GM21390 (cell line): ENCODE measurements at regions not wholly inside any gene's neighbourhood (a gene's known extent, or its start where the extent isn't known, plus 50 kb on each side); places are given as distances from the start of the nearest gene placed in this dataset.

Source experiments
- ATAC-seq: cut with Tn5 transposase; IDR thresholded peaks from one replicate; pipeline ENCODE4 v1.9.1; 2021; ENCODE audit not compliant: unreplicated experiment

DNA sequence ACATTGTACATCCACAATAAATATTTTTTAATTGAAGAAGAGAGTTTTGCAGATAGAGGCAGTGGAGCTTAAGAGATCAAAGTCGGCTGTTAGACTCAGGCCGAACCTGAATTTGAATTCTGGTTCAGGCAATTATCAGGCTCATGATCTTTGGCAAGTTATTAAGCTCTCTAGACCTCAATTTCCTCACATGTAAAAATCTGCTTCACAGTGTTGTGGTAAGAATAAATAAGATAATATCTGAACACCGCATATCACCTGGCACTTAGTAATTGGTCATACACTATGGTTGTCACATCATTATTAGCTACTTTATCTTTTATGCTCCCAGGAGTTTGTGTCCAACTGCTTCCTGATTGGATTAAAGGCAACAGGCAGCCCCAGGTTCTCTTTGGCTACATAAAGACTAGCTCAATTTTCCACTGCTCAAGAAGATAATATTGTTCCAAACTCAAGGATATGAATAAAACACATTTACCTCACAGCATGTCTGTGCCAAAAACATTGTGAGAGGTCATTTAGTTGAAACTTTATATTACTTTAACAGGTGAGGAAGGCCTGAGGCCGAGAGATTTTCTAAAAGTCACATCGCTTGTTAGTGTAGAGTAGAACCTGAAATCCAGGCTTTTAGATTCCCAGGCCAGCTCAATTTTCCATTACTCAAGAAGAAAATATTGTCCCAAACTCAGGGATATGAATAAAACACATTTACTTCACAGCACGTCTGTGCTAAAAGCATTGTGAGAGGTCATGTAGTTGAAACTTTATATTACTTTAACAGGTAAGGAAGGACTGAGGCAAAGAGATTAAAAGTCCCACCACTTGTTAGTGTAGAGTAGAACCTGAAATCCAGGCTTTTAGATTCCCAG is 289.2 kb upstream of the PTGER4 start:
- ATAC-seq, result no peak

DNA sequence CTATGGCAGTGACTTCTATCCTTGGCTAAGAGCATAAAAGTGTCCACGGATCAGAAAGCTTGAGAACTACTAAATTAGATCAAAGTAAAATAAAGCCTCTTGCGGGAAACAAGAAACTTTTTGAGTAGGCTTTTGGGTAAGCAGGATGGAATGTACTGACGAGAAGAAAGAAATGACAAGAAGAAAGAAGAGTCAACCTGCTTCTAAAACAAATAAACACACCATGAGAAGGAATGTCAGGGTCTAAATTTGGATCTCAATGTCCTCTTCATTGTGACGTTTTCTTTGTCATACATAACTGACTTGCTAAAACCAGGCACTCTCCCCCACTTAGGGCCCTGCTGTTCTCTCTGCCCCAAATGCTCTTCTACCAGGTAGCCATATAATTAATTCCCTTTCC is 290.1 kb upstream of the PTGER4 start:
- no peak for ATAC-seq

DNA sequence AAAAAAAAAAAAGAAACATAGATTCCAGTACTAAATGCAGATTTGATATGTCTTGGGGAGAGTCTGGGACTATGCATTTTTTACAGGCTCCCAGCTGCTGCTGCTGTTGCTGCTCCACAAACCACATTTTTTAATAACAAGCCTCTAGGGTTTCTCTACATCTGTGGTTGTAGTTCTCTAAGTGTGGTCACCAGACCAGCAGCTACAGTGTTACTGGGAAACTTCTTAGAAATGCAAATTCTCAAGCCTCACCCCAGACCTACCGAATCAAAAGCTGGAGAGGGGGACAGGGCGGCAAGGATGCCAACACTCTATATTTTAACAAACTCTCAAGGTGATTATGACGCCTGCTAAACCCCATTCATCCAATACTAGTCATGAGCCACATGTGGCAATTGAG is 293.4 kb upstream of the PTGER4 start:
- ATAC-seq, result peak; percentile 85

DNA sequence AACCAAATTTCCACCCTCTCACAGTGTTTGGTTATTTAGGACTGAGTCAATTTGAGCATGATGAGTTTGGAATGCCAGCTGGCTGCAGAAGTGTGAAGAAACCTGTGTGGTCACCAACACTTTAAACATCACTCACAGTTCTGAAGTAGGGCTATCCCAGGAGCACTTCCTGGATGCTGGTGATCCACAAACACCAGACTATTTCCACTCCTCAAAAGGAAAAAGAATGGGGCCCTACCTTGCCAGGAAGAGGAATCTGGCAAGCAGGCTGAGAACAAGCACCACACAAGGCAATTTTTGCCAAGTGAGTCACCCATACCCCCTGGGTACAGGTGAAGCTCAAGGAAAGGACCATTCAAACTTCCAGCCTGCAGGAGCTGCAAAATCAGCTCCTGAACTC is 294.2 kb upstream of the PTGER4 start:
- ATAC-seq, result no peak

DNA sequence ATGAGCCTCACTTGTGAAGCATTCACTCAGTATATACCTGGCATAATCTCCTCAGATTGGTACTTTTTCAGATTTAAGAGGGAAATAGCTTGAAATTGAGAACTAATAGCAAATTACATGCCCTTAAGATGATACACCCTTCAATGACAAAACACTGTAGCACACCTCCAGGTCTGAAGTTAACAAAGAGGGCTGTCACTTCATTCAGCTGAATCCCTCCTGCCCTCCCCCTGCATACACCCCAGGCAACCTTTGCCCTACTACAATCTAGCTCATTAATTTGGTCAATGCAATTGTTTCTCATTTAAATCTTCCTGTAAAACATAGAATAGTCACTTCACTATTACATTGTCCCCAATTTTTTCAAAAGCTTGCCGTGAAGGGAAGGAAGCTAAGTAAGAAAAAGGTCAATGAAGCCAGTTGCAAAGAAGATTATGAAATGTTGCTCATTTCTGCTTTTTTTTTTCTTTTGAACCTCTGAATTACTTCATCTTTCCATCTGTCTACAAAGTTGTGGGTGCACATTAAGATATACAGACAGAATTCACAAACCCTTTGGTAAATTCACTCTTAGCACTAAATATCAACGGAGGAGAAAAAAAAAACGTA is 294.8 kb upstream of the PTGER4 start:
- no peak for ATAC-seq

GRCh38 chr5:40383749-40384651 is 295.7 kb upstream of the PTGER4 start:
- ATAC-seq, result peak; percentile 33

DNA sequence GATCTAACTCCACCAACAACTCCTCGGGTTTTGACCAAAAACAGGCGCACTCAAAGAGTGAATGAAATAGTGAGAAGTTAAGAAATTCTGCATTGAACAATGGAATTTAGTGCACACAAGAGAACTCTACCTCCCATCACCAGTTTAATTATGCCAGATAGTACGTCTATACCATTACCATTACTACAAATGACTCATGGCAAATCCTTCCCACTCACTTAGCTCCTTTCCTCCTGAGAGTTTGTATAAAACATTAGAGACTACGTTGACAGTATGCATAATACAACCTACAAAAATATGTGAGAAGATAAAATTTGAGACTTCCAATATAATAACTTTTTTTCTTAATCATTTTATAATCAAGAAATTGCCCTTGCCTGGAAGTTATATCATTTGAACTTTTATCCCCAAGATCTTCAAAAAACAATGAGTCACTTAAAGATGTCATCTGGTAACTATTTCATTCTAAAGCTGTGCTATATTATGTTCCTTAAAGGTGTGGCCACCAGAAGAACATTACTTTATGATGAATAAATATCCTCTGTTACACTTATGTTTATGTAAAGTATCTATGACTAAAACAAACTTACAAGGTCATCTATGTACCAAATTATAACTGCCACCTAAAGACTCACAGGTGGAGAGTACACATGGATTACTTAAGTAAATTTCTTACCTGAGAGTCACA is 297.9 kb upstream of the PTGER4 start:
- ATAC-seq, result no peak

GRCh38 chr5:40381016-40381415 is 298.7 kb upstream of the PTGER4 start:
- no peak for ATAC-seq

- peak; percentile 75 for ATAC-seq
Measured at GRCh38 chr5:40378396-40379177, 301.1 kb upstream of the PTGER4 start.

DNA sequence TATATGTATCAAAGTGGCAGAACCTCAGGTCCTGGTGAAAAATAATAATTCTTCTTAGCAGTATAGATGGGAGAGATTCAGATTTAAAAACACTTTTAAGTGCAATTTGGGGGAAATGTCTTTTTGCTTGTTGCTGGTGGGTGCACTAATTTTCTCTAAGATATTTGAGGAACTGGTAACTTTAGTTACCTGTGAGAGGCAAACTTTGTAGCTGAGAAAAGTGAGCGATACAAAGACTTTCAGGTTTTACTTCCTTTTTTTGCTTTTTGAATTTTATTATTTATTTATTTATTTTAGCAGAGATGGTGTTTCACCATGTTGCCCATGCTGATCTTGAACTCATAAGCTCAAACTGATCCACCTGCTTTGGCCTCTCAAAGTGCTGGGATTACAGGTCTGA is 303.1 kb upstream of the PTGER4 start:
- peak; percentile 58 for ATAC-seq

- no peak for ATAC-seq
Measured at GRCh38 chr5:40374853-40375252, 304.9 kb upstream of the PTGER4 start.

DNA sequence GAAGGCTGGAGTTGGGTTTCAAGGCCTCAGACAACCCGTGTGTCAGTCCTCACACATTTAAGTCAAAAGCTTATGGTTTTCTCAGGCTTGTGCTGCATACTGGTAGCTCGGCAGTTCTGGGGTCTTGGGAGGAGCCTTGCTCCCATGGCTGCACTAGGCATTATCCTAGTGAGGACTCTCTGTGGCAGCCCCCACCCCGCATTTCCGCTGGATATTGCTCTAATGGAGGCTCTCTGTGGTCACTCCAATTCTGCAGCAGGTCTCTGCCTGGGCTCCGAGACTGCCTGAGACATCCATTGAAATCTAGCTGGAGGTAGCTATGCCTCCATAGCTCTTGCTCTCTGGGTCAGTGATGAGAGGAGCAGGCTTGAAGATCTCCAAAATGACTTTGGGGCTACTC is 311.5 kb upstream of the PTGER4 start:
- ATAC-seq, result no peak

DNA sequence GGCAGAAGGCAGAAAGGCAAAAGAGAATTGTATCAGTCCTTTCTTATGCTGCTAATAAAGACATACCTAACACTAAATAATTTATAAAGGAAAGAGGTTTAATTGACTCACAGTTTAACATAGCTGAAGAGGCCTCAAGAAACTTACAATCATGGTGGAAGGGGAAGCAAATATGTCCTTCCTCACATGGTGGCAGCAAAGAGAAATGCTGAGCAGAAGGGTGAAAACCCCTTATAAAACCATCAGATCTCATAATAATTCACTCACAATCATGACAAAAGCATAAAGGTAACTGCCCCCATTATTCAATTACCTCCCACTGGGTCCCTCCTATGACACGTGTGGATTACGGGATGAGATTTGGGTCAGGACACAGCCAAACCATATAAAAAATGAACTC is 312.5 kb upstream of the PTGER4 start:
- no peak for ATAC-seq

- ATAC-seq, result peak; percentile 80
Measured at GRCh38 chr5:40365342-40366330, 314.1 kb upstream of the PTGER4 start.

DNA sequence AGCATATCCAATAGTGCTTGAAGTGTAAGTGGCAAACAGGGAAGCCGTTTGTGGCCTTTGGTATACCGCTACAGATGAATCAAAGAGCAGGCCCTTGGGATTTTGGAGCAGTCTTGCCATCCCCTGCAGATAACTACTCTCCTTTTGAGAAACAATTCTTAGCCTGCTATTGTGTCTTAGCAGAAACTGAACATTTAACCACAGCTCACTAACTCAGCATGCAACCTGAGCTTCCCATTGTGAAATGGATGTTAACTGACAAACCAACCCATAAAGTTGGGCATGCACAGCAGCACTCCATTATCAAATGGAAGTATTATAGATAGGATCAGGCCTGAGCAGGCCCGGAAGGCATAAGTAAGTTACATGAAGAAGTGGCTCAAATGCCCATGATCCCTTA is 315.3 kb upstream of the PTGER4 start:
- ATAC-seq, result no peak

DNA sequence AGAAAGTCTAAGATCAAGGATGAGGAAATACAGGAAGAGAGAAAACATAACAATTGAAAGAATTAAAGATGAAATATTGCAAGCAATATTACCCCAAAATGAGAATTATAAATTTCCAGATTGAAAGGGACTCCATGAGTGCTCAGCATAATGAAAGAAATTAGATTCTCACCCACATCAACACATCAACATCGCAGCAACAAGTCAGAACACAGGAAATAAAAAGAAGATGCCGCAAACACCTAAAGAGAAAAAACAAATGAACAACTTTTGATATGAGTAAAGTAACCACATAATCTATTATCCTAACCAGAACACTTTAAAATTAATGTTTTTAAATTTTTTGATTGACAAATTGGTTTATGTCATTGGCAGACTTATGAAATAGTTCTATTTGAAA is 318.3 kb upstream of the PTGER4 start:
- no peak for ATAC-seq

GRCh38 chr5:40360685-40361084 is 319.0 kb upstream of the PTGER4 start:
- no peak for ATAC-seq

GRCh38 chr5:40359832-40360231 is 319.9 kb upstream of the PTGER4 start:
- ATAC-seq, result no peak

DNA sequence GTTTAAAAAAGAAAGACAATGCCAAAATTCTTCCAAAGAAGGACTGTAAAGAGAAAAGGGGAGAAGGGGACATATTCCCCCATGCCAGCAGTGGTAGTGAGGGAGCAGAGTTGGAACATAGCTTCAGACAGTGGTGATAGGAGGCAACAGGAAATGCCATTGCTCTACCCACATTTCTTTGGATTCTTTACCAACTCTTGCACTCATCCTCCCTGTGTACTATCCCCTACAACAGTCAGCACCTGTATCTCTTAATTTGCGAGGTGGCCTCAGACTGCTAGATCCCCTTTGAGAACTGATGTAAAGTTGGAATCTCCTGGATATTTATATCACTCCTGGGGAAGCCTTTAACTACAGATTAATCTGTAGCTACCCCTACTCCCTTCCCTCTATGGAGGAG is 320.6 kb upstream of the PTGER4 start:
- ATAC-seq, result no peak
